ENCODE measurements at regions not wholly inside any gene's neighbourhood (a gene's known extent, or its start where the extent isn't known, plus 50 kb on each side); places are given as distances from the start of the nearest gene placed in this dataset.
A peak's percentile ranks its signal among the peaks of the same experiment; 100 is the strongest.

DNA sequence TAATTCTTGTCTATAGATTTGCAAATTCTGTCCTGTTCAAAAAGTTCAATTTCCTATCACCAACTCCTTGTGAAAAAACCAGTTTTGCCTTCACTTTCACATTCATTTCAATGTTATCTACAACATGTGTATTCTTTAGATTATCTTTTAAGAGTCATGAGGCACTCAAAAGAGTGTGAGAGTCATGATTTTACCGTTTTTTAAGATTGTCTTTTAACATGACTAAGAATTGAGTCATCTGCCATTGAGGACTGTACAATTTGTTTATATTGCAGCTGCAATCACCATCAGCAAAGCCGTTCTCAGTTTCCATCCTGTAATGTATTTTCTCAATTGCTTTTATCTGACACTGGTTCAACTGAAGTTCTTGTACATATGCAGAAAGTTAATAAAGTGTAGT is 275.8 kb downstream of the LNPK start (continued):
- TF ChIP-seq SOX15 (CRISPR knock-in tag; IDR thresholded peaks at IDR 0.05) (no peak), JUN (CRISPR knock-in tag; IDR thresholded peaks at IDR 0.05) (no peak), ZNF263 (CRISPR knock-in tag; IDR thresholded peaks at IDR 0.05; ENCODE audit: low read depth) (no peak), ATF1 (CRISPR knock-in tag; IDR thresholded peaks at IDR 0.05) (no peak), CDX4 (CRISPR knock-in tag; IDR thresholded peaks at IDR 0.05; ENCODE audit: borderline replicate concordance) (no peak), ZNF232 (CRISPR knock-in tag; IDR thresholded peaks at IDR 0.05) (no peak), GRHL2 (CRISPR knock-in tag; IDR thresholded peaks at IDR 0.05; ENCODE audit: insufficient replicate concordance, severe bottlenecking) (no peak), ZNF396 (CRISPR knock-in tag; IDR thresholded peaks at IDR 0.05; ENCODE audit: borderline replicate concordance) (no peak)
- TF ChIP-seq, protein P1, sequence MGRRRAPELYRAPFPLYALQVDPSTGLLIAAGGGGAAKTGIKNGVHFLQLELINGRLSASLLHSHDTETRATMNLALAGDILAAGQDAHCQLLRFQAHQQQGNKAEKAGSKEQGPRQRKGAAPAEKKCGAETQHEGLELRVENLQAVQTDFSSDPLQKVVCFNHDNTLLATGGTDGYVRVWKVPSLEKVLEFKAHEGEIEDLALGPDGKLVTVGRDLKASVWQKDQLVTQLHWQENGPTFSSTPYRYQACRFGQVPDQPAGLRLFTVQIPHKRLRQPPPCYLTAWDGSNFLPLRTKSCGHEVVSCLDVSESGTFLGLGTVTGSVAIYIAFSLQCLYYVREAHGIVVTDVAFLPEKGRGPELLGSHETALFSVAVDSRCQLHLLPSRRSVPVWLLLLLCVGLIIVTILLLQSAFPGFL (CRISPR knock-in tag; IDR thresholded peaks at IDR 0.05; ENCODE audit: borderline replicate concordance), result no peak
- TF ChIP-seq, protein P2, sequence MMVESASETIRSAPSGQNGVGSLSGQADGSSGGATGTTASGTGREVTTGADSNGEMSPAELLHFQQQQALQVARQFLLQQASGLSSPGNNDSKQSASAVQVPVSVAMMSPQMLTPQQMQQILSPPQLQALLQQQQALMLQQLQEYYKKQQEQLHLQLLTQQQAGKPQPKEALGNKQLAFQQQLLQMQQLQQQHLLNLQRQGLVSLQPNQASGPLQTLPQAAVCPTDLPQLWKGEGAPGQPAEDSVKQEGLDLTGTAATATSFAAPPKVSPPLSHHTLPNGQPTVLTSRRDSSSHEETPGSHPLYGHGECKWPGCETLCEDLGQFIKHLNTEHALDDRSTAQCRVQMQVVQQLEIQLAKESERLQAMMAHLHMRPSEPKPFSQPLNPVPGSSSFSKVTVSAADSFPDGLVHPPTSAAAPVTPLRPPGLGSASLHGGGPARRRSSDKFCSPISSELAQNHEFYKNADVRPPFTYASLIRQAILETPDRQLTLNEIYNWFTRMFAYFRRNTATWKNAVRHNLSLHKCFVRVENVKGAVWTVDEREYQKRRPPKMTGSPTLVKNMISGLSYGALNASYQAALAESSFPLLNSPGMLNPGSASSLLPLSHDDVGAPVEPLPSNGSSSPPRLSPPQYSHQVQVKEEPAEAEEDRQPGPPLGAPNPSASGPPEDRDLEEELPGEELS (CRISPR knock-in tag; IDR thresholded peaks at IDR 0.05), result no peak
- TF ChIP-seq, protein P3, sequence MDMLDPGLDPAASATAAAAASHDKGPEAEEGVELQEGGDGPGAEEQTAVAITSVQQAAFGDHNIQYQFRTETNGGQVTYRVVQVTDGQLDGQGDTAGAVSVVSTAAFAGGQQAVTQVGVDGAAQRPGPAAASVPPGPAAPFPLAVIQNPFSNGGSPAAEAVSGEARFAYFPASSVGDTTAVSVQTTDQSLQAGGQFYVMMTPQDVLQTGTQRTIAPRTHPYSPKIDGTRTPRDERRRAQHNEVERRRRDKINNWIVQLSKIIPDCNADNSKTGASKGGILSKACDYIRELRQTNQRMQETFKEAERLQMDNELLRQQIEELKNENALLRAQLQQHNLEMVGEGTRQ (CRISPR knock-in tag; IDR thresholded peaks at IDR 0.05), result no peak

GRCh38 chr2:175709248-175709647 is 292.8 kb downstream of the LNPK start:
- CTCF ChIA-PET, result no interaction called here
- H3K27me3 Mint-ChIP-seq (ENCODE audit: low read depth), result peaks cover 9% of the 10 kb centered on the region
- 0 out of 2 replicates have a peak, but pooled peaks cover 3% of the 10 kb centered on the region for H3K36me3 Mint-ChIP-seq
- POLR2A ChIA-PET, result no interaction called here
- TF ChIP-seq ATF3 (CRISPR knock-in tag; conservative IDR thresholded peaks at IDR 0.05) (no peak), FOXP1 (CRISPR knock-in tag; IDR thresholded peaks at IDR 0.05; ENCODE audit: borderline replicate concordance) (no peak), ZNF671 (CRISPR knock-in tag; IDR thresholded peaks at IDR 0.05) (no peak), ATF2 (CRISPR knock-in tag; IDR thresholded peaks at IDR 0.05; ENCODE audit: borderline replicate concordance, low read depth) (no peak), GTF2I (CRISPR knock-in tag; conservative IDR thresholded peaks at IDR 0.05) (no peak)
- TF ChIP-seq, protein P4, sequence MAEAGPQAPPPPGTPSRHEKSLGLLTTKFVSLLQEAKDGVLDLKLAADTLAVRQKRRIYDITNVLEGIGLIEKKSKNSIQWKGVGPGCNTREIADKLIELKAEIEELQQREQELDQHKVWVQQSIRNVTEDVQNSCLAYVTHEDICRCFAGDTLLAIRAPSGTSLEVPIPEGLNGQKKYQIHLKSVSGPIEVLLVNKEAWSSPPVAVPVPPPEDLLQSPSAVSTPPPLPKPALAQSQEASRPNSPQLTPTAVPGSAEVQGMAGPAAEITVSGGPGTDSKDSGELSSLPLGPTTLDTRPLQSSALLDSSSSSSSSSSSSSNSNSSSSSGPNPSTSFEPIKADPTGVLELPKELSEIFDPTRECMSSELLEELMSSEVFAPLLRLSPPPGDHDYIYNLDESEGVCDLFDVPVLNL (CRISPR knock-in tag; IDR thresholded peaks at IDR 0.05; ENCODE audit: borderline replicate concordance, low read depth), result no peak
- ATAC-seq (peak; percentile 72), DNase-seq (ENCODE audit: low spot score) (no peak)
- H3K27ac Mint-ChIP-seq, result no peak overlapping the region
- no peak overlapping the region for H3K4me3 Mint-ChIP-seq
- H3K9me3 Mint-ChIP-seq, result peaks cover 24% of the 10 kb centered on the region
- H3K4me1 Mint-ChIP-seq, result peaks cover 17% of the 10 kb centered on the region
